ENCODE measurements at regions not wholly inside any gene's neighbourhood (a gene's known extent, or its start where the extent isn't known, plus 50 kb on each side); places are given as distances from the start of the nearest gene placed in this dataset.

GRCh38 chr17:79664930-79665737, 54.3 kb upstream of the RBFOX3 start:
- peak; percentile 86 for DNase-seq (ENCODE audit: low spot score)
- intact Hi-C loops (cut with DNase I), result loop anchor here in 1 of 2 donors (5.0 kb wide), 1 partner anchor 1122 kb away; no protein-coding TSS in a partner anchor

GRCh38 chr17:79661292-79662041, 50.6 kb upstream of the RBFOX3 start:
- DNase-seq (ENCODE audit: low spot score), result no peak

More at GRCh38 chr17:79661292-79662041, 50.6 kb upstream of the RBFOX3 start:
- intact Hi-C loops (cut with DNase I), result no loop called here

Data from posterior vena cava (tissue), 2 donors.